ENCODE measurements at regions not wholly inside any gene's neighbourhood (a gene's known extent, or its start where the extent isn't known, plus 50 kb on each side); places are given as distances from the start of the nearest gene placed in this dataset.
A peak's percentile ranks its signal among the peaks of the same experiment; 100 is the strongest.

DNA sequence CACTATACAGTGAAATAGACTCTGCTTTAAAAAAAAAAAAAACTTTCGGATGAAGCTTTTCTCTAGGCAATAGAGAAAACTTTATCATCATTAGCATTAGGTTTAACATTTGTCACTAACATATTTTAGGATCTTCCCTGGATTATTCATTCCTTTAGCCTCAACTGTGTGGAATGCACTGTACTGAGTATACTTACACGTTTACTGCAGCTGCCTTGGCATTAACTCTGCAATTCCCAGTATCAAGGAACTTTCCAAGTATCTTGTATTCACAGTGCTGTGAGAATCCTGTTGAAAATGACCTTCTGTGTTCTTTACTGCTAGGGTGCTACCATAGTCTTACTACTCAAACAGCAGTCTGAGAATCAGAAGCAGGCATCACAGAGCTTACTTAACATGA lies 328.2 kb upstream of the COL3A1 start:
- no peak for DNase-seq (ENCODE audit: low spot score)

DNA sequence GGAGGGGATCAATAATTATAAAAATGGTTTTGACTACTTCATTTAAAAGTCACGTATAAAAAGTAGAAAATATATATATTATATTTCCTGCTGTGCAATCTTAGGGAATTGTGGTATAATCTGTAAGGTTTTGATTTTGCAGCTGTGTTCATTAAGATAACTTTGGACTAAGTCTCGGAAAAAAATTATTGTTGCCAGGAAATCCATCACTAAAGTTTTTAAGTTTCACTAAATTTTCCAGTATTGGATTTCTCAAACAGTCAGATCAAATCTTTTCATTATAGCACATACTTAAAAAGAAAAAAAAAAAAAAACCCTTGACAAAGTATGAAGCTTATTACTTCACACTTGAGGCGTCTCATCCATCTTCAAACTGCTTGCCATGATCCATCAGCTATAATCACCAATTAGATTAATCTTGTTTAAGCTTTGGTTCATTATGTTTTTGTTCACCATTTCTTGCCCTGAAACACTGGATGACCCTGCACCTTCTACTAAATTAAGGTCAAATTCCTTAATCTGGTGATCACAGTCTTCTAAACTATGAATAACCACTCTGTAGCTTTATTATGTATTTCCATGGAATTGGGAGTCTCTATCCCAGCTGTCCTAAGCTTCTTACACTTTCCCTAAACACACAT lies 326.6 kb upstream of the COL3A1 start:
- no peak for DNase-seq (ENCODE audit: low spot score)

DNA sequence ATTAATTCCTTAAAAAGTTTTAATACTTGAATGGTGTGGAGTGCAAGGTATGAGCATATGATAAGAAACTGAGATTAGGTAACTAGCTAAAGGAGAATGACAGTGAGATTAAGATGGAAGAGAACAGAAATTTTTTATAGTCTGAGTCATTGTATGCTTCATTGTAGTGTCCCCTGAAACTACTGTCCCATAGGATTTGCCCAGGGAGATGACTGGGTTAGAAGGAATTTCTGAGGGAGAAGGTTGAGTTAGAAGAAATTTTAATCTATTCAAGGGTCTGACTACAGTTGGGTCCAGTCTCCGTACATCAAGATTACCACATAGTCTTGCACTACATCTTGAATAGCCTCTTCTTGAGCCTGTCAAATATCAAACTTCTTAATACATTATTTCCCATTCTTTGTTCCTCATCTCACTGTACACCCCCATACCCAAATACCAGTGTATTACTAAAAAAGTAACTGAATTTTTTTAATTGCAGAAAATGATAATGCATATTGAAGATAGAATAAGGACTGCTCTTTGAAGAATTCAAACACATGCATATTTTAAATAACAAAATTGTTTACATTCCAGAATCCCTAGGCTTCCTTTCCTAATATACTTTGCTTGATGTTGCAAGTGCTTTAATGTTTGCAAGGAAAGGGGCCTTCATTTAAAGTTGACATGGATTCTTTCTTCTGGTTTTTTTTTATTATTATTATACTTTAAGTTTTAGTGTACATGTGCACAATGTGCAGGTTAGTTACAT lies 314.3 kb upstream of the COL3A1 start:
- peak; percentile 18 for DNase-seq (ENCODE audit: low spot score)

GRCh38 chr2:188663301-188663700 lies 310.9 kb upstream of the COL3A1 start:
- DNase-seq (ENCODE audit: low spot score), result no peak

DNA sequence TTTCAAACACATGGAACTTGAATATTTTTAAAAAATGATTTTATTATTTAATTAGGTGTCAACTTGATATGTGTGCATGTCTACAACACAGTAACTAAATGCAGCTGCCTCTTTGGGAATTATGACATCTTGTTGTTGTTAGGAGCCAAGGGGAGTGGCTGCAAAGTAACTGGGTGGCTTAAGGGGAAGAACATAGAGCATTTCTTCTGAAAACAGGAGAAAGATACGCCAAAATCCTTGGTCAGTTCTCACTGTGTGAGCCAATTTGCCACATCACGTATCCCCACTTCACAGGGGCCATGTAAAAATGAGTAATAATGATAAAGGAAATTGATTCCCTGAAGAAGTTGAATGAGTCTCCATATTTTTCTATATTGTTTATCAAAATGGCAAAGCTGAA lies 309.8 kb upstream of the COL3A1 start:
- no peak for DNase-seq (ENCODE audit: low spot score)

- DNase-seq (ENCODE audit: low spot score), result no peak
Measured at GRCh38 chr2:188664951-188665595, 309.1 kb upstream of the COL3A1 start.

- no peak for DNase-seq (ENCODE audit: low spot score)
Measured at GRCh38 chr2:188665727-188666304, 308.4 kb upstream of the COL3A1 start.

- no peak for DNase-seq (ENCODE audit: low spot score)
Measured at GRCh38 chr2:188666503-188666902, 307.7 kb upstream of the COL3A1 start.

GRCh38 chr2:188668017-188668680 lies 306.0 kb upstream of the COL3A1 start:
- DNase-seq (ENCODE audit: low spot score), result peak; percentile 63

DNA sequence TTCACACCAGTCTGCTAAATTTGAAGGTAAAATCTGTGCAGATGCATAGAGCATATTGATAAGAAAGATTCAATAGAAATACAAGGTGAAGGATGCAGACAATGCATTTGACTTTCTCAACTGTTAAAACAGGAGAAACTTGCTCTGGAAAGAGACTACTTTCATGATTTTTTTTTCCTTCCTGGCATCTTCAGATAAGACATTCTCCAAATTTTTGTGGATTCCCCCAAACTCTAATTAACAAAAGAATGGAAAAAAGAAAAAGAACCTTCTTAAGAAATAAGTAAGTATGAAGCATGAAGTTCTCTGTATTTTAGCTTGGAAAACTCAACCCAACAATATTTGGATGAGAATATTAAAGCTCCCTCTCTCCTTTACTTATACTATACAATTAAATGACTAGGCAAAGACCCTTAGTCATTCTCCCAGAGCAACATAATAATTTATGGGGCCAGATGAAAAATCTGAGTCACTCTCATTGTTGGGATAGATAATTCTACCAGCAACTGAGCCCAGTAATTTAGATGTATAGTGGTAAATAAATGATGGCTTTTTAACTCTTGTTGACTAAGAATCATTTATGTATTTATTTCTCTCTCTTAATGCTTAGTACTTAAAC lies 298.7 kb upstream of the COL3A1 start:
- DNase-seq (ENCODE audit: low spot score), result no peak

DNA sequence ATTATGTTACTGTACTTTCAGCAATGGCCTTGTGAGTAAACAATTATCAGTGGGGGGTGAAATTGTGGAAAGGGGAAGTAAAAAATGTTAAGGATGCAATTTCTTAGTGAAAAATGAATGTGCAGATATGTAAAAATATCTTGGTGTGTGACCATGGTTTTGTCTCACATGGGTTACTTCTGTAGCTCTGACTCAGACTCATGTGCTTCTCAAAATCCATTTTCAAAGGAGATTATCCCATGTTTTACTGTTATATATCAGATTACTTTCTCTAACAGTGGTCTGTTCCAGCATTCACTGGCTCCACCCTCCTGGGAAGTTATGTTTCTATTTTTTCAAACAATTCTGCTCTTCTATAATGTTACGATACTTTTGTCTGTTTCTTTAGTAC lies 298.2 kb upstream of the COL3A1 start:
- peak; percentile 35 for DNase-seq (ENCODE audit: low spot score)

GRCh38 chr2:188677142-188677541 lies 297.0 kb upstream of the COL3A1 start:
- DNase-seq (ENCODE audit: low spot score), result no peak

GRCh38 chr2:188678882-188679281 lies 295.3 kb upstream of the COL3A1 start:
- no peak for DNase-seq (ENCODE audit: low spot score)

DNA sequence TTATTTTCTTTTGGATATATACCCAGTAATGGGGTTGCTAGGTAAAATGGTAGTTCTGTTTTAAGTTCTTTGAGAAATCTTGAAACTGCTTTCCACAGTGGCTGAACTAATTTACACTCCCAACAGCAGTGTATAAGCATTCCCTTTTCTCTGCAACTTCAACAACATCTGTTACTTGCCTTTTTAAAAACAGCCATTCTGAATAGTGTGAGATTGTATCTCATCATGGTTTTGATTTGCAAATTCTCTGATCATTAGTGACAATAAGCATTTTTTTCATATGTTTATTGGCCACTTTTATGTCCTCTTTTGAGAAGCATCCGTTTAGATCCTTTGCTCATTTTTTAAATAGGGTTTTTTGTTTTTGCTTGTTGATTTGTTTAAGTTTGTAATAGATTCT lies 291.3 kb upstream of the COL3A1 start:
- DNase-seq (ENCODE audit: low spot score), result no peak

DNA sequence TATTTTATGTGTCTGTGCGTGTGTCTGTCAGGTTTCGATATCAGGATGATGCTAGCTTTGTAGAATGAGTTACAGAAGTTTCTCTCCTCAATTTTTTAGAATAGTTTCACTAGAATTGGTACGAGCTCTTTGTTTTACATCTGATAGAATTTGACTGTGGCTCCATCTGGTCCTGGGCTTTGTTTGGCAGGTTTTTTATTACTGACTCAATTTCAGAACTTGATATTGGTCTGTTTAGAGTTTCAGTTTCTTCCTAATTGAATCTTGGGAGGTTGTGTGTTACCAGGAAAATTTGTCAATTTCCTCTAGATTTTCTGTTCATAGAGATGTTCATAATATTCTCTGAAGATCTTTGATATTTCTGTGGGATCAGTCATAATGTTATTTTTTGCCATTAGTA lies 289.4 kb upstream of the COL3A1 start:
- no peak for DNase-seq (ENCODE audit: low spot score)

- no peak for DNase-seq (ENCODE audit: low spot score)
Measured at GRCh38 chr2:188693111-188693510, 281.1 kb upstream of the COL3A1 start.

DNA sequence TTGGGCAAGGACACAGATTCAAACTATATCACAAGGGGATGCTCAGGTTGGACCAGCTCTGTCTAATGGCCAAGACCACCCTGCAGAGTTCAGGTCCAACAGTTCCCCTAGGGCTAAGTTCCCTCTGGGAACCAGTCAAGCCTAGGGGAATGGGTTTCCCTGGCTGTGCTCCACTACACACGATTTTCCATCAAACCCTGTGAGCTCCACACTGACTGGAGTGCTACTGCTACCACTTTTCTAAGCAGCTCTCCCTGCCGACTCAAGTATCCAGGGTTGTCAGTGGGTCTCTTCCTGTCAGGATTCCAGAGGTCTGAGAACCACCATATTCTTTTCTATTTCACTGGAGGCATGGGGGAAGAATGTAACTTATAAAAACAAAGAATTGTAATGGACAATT lies 280.4 kb upstream of the COL3A1 start:
- DNase-seq (ENCODE audit: low spot score), result no peak

- peak; percentile 66 for DNase-seq (ENCODE audit: low spot score)
Measured at GRCh38 chr2:188695953-188696352, 278.2 kb upstream of the COL3A1 start.

GRCh38 chr2:188698151-188698550 lies 276.0 kb upstream of the COL3A1 start:
- DNase-seq (ENCODE audit: low spot score), result peak; percentile 35

DNA sequence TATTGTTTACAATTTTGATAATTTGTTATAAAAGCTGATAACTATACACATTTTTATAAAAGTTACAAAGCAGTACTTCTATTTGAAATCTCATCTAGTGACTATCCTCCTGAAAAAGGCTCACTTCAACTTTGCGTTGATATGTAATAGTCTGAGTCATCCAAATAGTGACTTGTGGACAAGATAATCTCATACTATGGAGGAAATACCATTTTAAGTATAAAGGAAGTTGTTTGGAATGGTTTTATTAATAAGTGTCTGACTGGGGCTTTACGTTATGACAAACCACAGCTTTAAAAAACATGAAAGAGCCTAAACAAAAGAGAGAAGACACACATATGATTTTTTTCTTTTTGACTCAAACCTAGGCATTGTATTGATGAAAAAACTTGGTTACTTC lies 272.3 kb upstream of the COL3A1 start:
- DNase-seq (ENCODE audit: low spot score), result no peak

GRCh38 chr2:188705191-188705590 lies 269.0 kb upstream of the COL3A1 start:
- DNase-seq (ENCODE audit: low spot score), result no peak

GRCh38 chr2:188713961-188714360 lies 260.2 kb upstream of the COL3A1 start:
- no peak for DNase-seq (ENCODE audit: low spot score)
